GM12874 (cell line): ENCODE measurements at regions not wholly inside any gene's neighbourhood (a gene's known extent, or its start where the extent isn't known, plus 50 kb on each side); places are given as distances from the start of the nearest gene placed in this dataset.

Experiments used
- CTCF ChIP-seq: IDR thresholded peaks from 2 replicates; pipeline ENCODE4 v1.5.1; 2011; ENCODE audit warnings: low read depth, mild to moderate bottlenecking, control low read depth, low read length, moderate library complexity; ENCODE audit not compliant: insufficient read depth

DNA sequence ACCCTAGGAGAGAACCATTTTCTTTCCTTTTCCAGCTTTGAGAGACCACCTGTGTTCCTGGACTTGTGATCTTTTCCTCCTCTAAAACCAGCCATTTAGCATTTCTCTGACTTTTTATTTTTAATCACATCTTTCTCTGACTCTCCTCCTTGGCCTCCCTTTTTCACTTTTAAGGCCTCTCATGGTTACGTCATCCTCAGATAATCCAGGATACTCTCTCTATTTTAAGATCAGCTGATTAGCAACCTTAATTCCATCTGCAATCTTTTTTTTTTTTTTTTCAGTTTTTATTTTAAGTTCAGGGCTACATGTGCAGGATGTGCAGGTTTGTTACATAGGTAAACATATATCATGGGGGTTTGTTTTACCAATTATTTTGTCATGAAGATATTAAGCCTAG lies 54.0 kb downstream of the RFPL4B start:
- TF ChIP-seq CTCF = no peak

DNA sequence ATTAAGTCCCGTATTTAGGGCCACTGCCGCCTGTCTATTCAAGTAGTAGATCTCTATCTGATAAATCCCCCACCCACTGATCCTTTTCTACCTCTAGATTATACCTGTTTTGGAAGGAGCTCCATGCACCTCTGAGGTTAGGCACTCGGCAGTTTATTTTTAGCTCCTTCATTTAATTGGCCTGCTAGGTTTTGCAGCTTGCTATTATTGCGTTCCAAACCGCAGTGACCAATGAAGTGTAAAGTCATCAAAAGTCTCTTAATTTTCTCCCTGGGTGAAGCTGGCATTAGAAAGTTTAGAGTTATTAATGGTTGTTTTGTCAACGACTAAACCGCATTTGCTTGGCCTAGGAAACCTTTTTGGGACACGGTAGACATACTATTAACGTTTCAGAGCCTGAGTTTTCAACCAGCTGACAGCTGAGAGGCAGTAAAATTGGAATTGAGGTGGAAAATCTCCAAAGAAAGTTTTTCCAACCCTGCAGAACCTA lies 60.0 kb downstream of the RFPL4B start:
- TF ChIP-seq CTCF = no peak

GRCh38 chr6:112408522-112408921 lies 61.4 kb downstream of the RFPL4B start:
- no peak for TF ChIP-seq CTCF

GRCh38 chr6:112409311-112409710 lies 62.2 kb downstream of the RFPL4B start:
- TF ChIP-seq CTCF = no peak

DNA sequence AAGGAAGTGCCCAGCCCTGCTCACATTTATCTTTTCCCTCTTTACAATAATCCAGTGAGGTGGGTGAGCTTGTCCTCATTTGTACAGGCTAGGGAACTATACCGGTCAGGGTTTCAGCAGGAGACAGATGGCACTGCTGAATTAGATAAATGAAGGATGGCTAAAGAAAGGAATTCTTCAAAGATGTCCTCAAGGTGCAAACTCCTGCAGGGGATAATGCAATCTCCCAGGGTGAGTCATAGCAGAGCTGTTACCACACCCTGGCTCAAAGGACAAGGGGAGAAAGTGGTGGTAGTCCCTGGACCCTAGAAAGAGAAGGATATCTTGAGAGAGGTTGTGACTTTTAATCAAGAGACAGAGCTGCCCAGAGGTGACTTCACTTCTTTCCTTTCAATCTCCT lies 66.7 kb downstream of the RFPL4B start:
- no peak for TF ChIP-seq CTCF

- no peak for TF ChIP-seq CTCF
These were observed 68.2 kb downstream of the RFPL4B start for GRCh38 chr6:112415366-112415765.

DNA sequence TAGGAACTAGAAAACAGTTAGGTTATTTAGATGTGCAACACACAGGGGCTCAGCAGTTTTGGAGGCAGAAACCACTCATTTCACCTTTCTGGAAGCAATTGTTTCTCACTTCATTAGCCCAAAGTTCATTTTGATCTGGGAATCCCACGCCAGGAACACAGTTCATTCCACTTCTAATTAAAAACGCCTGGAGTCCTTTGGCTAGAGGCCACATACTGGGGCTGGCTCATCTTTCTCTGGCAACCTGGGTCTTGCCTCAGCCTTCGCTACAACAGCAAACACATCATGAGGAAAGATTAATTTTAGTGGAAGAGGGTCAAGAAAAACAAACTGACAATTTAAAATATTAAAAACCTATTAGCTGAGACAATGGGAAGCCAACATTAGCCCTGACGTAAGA lies 69.7 kb downstream of the RFPL4B start:
- no peak for TF ChIP-seq CTCF

- no peak for TF ChIP-seq CTCF
These were observed 80.4 kb downstream of the RFPL4B start for GRCh38 chr6:112427499-112427898.
